NCI-H2196 (cell line): ENCODE measurements at regions not wholly inside any gene's neighbourhood (a gene's known extent, or its start where the extent isn't known, plus 50 kb on each side); places are given as distances from the start of the nearest gene placed in this dataset.
A peak's percentile ranks its signal among the peaks of the same experiment; 100 is the strongest.
"Not testable (repeated sequence)": the region's sequence is repeated elsewhere in the genome, so short reads cannot be mapped to it uniquely, and the experiment has no call there.

Experiments
- DNase-seq: peaks from one replicate; lab custom pipeline; 2025; ENCODE audit not compliant: unreplicated experiment; lab: John Stamatoyannopoulos, UW

DNA sequence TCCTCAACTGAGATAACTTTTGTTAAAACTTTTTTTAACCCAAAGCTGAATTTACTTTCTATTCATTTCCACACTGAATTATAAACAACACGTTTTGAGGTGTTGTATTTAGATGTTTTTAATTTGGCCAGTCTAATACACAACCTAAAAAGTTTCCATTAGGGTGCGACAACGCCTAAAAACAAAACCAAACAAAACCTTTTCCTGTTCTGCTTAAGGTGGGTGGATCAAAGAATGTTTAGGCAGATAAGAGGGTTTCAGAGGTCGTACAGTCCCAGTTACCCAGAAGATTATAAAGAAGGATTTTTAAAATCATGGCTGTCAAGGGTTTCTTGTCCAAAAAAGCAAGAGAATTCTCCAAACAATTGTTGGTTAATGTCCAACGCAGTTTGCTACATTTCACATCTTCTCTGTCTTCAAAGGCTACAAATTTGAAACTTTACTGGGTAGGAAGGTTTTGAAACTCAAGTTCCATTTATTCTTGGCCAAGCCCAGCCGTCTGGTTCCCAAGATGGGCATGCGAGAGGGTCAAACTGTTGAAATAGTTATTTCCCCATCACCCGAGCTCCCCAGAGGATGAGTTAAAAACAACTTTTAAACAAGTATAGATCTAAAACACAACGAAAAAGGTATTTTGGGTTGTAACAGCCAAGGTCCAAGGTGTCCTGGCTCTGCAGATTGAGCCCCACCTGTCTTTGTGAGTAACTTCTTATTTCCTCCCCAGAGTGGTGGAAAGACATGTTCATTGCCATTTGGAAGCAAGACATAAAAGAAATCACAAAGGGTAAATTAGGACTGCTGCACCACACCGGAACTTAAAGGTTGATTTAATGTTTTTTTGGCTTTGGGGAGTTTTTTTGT is 122.8 kb upstream of the MAP3K1 start:
- no peak for DNase-seq

DNA sequence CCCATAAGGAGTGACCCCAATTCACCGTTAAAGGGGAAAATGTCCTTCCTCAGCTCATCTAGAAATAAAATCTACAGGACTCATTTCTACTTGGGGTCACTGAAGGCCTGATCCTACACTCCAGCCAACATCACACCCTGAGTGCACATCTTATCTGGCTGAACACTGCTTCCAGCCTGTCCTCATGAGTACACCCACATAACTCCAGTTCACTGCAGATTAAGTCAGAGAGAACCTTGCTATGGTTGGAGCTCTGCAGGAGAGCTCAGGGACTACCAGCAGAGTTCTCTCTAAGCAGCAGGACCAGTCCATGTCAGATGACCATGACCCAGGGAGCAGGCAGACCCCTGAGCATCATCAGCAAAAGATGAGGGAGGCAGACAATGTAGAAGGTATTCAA is 126.9 kb upstream of the MAP3K1 start:
- no peak for DNase-seq

DNA sequence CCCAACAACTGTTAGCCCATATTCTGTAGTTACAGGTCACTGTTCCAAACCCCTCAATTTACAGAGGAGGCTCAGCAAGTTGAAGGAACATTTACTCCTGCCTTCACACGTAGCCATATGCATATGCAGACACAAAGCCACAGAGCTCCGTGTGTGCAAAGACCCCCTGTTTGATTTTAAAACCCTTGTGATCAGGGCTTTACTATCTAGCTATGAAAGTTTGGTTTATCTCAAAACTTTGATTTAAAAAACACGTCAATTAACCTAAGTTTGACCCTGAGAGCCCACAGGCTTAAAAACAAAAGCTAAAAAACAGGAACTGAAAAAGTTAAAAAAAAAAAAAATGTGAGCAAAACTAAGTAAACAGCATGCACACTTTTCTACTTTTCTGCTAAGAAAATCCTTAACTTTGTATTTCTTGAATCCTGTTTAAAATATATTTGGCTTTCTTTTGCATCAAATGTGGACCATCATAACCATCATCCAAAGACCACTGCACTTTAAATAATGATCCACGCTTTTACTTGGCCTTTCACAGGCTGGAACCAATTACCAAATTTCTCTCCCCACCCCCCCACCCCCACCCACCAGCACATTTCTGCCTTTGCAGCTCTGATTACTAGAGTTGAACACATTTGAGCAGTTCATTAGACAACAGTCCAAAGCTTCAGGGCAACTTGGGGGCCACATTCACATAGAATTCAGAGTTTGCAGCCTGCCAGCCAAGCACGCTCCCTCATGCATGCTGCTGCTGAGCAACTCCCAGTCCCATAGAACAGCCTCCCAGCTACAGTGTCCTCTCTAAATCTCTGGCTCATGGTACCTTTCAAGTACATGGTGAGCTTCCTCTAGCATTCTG is 128.8 kb upstream of the MAP3K1 start:
- no peak for DNase-seq

DNA sequence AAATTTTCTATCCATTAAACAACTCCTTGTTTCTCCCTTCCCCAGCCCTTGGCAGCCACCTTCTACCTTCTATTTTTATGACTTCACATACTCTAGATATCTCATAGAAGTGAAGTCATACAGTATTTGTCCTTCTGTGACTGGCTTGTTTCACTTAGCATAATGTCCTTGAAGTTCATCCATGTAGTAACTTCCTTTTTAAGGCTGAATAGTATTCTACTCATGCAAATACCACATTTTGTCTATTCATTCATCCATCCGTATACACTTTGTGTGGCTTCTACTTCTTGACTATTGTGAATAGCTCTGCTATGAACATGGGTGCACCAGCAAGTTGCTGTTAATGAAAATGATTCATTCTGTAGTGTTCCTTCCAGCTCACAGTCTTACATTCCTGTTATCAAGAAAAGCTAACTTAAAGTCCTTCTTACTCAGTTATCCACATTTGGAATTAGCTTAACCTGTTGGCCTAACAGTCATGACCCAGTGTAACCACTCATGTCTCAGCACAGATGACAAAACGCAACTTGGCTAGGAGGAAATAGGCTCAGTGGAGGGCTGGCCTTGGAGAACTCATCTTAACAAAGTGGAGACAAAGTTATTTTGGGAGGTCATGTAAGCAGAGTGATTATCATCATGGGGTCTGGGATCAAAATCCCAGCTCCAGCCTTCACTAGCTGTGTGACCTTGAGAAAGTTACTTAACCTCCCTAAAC is 129.7 kb upstream of the MAP3K1 start:
- DNase-seq = no peak

DNA sequence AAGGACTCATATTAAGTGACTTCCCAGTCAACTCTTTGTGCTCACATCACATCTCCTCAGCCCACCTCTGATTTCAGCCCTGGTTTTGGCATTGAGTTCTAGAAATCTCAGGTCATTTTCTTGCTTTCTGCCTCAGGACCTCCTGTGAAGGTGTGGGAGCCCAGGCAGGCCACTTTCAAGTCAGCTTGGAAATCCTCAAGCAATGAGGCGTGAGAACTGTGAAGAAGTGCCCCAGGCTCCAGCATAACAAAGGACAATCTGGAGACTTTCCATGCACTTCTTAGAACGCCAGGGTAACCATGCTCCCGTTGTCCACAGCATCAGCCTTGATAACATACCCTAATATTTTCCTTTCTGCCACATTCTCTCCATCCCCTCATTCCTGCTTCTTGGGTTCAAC is 131.2 kb upstream of the MAP3K1 start:
- DNase-seq = no peak

DNA sequence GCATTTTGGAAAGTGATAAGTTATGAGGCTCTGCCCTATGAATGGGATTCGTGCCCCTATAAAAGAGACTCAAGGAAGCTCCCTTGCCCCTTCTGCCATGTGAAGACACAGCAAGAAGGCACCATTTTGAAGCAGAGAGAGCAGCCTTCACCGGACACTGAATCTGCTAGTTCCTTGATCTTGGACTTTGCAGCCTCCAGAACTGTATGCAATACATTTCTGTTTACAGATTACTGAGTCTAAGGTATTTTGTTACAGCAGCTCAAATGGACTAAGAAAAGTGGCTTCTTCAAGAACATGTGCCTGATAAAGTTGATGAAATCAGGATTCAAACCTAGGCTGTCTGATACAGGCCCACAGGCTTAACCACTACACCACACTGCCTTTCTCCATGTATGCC is 131.6 kb upstream of the MAP3K1 start:
- DNase-seq = no peak

DNA sequence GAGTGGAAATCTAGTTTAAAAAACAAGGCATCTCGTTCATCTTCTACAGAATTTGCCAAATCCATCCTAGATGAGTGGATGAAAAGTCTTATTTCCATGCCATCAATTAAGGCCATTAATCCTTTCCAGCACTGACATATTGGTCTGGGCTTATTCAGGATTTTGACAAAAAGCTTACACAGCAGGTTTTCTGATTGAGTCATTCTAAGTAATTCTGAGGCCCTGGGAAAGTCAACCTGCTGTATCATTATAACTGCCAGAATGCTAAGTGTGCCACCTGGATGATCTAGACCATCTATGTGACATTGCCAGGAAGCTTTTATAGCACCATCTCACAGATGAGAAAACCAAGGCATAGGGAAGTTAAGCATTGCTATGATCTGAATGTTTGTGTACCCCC is 132.1 kb upstream of the MAP3K1 start:
- DNase-seq = no peak

DNA sequence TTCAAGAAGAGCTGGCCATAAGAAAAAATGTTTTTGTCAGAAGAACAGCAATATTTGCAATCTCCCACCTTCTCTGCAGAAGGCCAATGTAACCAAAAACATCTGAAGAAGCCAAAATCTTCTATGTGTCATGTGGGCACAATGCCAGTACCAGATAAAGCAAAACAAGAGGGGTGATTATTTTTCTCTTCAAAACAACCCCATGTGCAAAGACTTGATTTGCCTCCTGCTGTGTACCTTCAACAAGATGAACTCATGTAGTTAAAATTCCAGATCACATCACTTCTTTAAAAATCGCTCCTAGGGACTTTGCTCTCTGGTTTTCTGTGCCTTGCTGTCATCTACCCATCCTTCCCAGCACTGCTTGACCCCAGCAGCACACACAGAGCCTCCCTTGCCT is 134.0 kb upstream of the MAP3K1 start:
- no peak for DNase-seq

DNA sequence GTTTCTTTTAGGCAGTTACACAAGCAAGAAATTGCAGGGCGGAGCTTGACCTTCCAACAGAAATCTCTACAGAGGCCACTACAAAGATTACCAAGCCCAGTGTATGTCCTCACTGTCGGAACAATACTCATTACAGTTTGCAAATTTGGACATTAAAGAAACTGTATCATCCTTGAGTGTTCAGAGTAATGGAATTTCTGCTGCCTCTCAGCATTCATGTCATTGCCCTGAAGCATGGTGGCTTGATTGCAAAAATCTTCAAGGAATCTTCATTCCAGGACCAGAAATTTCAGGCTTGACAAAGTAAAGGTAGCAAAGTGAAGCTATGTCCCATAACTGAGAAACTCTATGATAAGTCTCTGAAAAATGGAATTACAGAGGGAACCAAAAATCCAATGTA is 134.6 kb upstream of the MAP3K1 start:
- no peak for DNase-seq

DNA sequence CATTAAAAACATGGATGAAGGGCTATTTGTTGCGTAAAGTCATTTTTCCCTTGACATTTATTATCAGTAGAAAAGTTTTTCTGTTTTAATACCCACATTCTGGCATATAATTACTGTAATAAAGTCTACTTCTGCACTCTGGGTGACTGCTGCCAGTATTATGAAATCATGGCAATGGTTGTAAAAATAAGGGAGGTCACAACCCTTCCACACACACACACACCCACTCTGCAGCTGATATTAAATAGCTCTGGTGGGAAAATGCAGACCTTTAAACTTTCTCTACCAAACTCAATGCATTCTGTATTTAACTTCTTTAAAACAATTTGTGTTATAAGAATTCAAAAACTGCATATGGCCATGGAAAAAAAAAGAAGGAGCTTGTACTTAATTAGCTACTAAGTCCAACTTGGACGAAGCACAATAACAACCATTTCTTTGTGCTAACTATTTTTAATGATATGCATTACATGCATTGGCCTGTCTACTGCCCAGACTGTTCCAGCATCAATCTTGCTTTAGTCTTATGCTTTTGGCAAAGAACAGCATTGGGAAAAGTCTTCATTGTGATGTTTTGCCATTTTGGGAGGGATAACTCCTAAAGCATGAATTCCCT is 137.6 kb upstream of the MAP3K1 start:
- no peak for DNase-seq

DNA sequence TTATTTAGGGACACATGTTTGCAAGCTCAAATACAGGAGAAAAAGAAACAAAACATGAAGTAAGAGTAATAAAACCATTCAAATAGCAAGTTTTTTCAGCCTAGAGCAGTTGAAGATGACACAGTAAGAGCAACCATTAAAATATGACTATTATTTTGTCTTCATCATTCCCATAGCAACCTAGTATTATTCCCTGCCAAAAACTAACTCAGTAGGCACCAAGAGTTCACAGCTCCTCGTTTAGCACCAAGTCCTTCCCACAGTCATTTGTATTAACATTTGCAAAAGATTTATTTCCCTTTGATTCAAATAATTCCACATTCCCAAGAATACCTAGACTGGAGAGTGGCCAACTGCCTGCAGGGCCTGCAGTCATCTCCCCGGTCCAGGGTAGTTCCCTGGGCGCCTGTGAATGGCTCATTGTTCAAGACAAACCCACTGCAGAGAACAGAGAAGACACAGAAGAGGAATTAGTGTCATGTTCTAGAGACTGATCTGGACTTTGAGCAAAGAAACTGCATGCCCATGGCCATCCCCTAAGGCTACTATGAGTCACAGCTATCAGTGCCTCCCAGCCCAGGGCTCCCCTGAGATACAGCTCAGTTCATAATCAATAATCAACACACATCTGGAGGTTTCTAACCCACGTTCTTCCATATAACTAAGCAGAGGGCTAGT is 139.1 kb upstream of the MAP3K1 start:
- DNase-seq = no peak

DNA sequence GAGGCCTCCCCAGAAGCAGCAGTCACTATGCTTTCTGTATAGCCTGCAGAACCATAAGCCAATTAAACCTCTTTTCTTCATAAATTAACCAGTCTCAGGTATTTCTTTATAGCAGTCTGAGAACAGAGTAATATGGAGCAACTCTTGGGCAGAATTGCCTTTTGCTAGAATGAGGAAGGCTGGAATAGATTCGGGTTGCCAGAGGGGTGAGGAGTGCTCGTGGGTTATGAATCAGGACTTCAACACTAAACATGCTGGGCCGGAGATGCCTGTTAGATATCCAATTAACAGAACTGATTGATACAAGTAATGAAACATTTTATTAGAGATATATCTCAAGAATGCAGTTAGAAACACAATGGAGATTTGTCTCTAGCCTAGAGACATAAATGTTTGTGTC is 140.9 kb upstream of the MAP3K1 start:
- DNase-seq = no peak

DNA sequence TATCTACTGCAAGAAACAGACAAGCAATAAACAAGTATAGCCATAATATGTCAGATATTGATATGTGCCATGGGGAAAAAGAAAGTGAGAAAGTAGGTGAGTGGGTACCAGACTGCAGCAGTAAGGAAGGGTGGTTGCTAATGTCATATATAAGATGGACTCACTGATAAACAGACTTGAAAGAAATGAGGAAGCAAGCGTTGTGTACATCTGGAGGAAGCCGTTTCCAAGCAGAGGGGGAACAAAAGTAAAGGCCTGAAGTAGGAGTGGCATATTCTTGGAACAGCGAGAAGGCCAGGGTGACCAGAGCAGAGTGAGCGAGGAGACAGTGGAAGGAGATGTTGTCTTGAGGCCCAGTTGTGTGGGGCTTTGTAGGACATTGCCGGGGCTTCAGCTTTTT is 142.2 kb upstream of the MAP3K1 start:
- no peak for DNase-seq

DNA sequence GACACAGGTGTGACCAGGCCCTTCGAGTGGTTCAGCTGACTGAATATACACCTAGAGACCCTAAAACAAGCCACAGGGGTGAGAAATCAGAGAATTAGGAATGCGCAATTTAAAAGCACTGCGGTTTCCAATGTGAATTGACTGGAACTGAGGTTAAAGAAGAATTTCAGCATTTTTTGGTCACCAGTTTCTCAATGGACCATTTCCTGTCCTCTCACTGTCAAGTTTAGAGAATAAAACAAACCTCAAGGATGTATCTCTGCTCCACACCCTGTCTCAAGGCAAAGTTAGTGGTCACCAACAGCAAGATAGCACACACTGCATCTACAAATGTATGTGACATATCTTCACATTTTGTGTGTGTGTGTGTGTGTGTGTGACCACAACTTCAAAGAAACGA is 143.8 kb upstream of the MAP3K1 start:
- no peak for DNase-seq

DNA sequence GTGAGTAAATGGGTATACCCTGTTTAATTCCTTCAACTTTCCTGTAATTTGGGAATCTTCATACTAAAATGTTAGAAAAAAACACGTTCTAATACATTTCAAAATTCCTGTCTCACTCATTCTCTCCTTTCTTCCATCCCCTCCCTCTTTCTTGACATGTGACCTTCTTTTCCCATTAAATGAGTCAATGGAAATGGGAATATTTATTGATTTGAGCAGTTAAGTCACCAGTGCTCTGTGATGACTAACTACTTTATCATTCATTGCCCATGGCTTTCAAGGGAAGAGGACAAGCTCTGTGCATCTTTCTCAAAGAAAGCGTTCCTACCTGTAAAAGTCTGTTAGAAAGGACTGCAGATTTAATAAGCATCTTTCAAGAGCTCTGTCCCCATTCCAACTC is 144.4 kb upstream of the MAP3K1 start:
- DNase-seq = no peak

DNA sequence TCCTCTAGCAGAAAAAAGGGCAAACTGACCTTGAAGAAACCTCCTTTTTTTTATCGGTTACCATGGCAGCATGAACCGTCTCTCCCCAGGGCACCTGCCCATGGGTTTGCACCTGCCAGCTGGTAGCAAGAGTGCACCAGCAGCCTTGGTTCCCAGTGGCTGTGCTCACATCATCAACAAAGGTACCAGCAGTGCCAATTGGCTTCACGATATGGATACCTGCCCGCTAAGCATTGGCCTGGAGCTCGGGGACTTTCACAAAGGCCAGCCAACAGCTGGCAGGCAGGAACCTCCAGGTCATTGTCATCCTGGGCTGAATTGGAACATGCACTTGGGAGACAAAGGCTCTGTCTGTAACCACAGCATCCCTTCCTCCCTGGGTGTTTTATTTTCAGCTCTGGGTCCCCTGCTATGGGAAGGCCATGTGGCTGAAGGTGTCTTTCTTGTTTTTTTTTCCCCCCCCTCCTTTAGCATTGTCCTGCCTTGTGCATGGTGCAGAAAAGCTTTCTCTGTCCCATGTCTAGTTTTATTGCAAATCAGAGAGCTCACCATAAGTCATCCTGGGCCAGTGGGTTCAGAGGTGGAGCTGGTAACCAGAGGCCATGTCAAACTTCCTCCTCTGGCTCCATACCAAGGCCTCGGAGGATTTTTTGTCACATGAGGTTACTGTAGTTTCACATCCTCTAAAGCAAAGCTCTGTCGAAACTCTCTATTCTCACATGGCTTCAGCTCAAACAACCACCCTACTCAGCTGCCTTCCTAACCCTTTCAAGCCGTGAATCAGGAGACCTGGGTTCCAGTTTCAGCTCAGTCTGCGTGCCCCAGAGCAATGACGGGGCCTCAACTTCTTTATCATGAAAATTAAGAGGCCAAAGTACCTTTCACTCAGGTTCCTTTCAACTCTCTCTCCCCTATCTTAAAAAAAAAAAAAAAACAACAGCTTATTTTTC is 145.5 kb upstream of the MAP3K1 start:
- DNase-seq = peak; percentile 78

DNA sequence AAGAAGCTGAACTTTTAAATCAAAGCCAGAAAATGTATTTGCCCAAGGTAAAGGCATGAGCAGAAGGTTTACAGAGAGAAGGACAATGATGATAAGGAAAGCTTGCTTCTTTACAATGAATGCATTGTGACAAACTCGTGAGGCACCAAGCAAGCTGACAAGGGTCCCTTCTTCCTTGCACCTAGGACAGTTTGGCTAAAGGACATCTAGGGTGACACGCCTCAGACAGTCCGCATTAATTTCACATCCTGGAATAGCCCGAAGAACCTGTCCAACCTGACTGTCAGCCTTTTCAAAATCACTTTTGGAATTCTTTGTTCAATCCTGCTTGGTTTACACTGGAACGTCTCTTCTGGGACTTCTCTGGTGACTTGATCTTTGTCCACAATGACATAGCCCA is 146.4 kb upstream of the MAP3K1 start:
- no peak for DNase-seq

DNA sequence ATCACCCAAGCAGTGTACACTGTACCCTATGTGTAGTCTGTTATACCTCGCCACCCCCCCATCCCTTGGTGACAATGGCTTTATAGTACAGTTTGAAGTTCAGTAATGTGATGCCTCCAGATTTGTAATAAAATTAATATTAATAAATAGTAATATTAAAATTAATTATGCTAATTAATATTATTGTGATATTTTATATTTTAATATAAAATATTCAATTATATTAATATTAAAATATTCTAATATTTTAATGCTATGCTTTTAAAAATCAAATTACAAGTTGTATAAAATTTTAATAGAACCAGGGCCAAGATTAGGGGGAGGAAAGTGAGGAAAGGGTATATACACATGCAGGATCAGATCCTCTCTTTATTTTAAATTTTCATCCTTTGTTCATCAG is 147.7 kb upstream of the MAP3K1 start:
- DNase-seq = no peak

DNA sequence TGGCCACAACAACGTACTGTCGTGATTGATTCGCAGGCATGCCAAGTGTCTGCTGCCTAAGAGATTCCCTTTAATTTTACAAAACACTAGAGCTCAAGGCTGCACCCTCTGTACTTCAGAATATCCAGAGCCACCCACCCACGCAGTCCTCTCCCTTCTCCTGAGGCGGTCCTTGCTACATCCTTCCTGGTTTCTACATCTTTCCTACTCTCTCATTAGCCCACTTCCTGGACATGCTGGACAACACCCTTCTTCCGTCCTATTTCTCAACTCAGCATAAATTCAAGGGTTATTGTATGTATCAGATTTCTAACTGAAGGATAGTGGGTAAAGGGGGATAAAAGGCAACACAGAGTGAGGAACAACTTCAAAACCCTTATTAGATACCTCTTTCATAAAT is 148.4 kb upstream of the MAP3K1 start:
- no peak for DNase-seq

DNA sequence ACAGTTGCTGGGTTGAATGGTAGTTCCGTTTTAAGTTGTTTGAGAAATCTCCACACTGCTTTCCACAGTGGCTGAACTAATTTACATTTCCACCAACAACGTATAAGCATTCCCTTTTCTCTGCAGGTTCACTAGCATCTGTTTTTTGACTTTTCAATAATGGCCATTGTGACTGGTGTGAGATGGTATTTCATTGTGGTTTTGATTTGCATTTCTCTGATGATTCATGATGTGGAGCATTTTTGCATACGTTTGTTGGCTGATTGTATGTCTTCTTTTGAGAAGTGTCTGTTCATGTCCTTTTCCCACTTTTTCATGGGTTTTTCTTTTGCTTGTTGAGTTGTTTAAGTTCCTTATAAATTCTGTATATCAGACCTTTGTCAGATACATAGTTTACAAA is 150.2 kb upstream of the MAP3K1 start:
- DNase-seq = not testable (repeated sequence)
